Adrenal gland (tissue), 5 donors: ENCODE measurements at regions not wholly inside any gene's neighbourhood (a gene's known extent, or its start where the extent isn't known, plus 50 kb on each side); places are given as distances from the start of the nearest gene placed in this dataset.

Experiments
- CTCF ChIP-seq, 6 experiments: fragments of 450-650 bp in 4 of 6; fragments of 200-600 bp in 2 of 6; sonication (generic) in 1 of 6; IDR thresholded peaks; 1 replicate in 5 of 6; 2 replicates in 1 of 6; pipeline versions ENCODE4 v1.5.1 to v1.8.0; 2016 to 2021; ENCODE audit warnings: antibody characterized with exemption in 6 of 6, mild to moderate bottlenecking in 2 of 6, moderate library complexity in 1 of 6
- POLR2A ChIP-seq, 2 donors: fragments of 450-650 bp; IDR thresholded peaks; one replicate each; pipeline ENCODE4 v1.6.1; 2017; ENCODE audit warnings: antibody characterized with exemption in 2 of 2, mild to moderate bottlenecking in 2 of 2, moderate library complexity in 1 of 2
- donor health status: DM: no; HTN: no; CAD: no.

- TF ChIP-seq CTCF (IDR thresholded peaks at IDR 0.05) (no peak), POLR2A (IDR thresholded peaks at IDR 0.05) (no peak)
Measured at GRCh38 chr11:110031171-110031570, 62.0 kb upstream of the ZC3H12C start.
